Lower lobe of right lung (tissue), 2 donors: ENCODE measurements at regions not wholly inside any gene's neighbourhood (a gene's known extent, or its start where the extent isn't known, plus 50 kb on each side); places are given as distances from the start of the nearest gene placed in this dataset.

ENCODE experiments used
- ATAC-seq, 2 donors: fragments of 200-7000 bp; cut with Tn5 transposase; one replicate each; pipeline ENCODE4 v1.9.1; 2020 to 2022; ENCODE audit warnings: mild to moderate bottlenecking in 2 of 2, moderate library complexity in 2 of 2
- DNase-seq: peaks from one replicate; pipeline ENCODE4 v3.0.0-alpha.2; 2020
- H3K27ac ChIP-seq: fragments of 200-600 bp; one replicate; pipeline ENCODE4 v1.8.0; 2022
- H3K27me3 ChIP-seq: fragments of 200-600 bp; one replicate; pipeline ENCODE4 v1.8.0; 2022; ENCODE audit warnings: low read depth
- H3K36me3 ChIP-seq: fragments of 200-600 bp; one replicate; pipeline ENCODE4 v1.8.0; 2022; ENCODE audit warnings: mild to moderate bottlenecking
- H3K4me1 ChIP-seq: fragments of 200-600 bp; one replicate; pipeline ENCODE4 v1.8.0; 2022
- H3K4me3 ChIP-seq: fragments of 200-600 bp; one replicate; pipeline ENCODE4 v1.8.0; 2022; ENCODE audit warnings: mild to moderate bottlenecking
- H3K9me3 ChIP-seq: fragments of 200-600 bp; one replicate; pipeline ENCODE4 v1.8.0; 2022
- intact Hi-C: fragments of 100-400 bp; cut with DNase I; formaldehyde crosslinking; loops from one replicate; pipeline ENCODE4 v1.11.0; 2022
- TF ChIP-seq, protein P1 (sequence below): fragments of 200-600 bp; IDR thresholded peaks from one replicate; pipeline ENCODE4 v1.8.0; 2022; ENCODE audit warnings: antibody characterized with exemption, mild to moderate bottlenecking
- donor health status: DM: no; HTN: yes; CAD: no; lungs with severe emphysema.

DNA sequence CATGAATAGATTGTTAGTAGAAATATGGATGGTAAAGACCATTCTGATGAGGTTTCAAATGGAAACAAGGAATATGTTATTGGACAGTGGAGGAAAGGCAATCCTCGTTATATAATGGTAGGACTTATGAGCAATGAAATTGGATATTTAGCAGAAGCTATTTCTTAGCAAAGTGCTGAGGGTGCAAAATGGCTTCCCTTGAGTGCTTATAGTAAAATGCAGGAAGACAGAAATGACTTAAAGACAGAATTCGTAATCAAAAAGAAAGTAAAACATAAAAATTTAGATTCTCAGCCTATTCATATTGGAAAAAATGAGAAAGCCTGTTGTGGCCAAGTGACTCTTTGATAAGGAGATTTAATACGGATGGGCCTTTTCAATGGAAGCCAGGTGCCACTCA lies 102.1 kb upstream of the ADRA1B start:
- H3K27me3 ChIP-seq: no peaks in the 10 kb centered on the region
- no peak overlapping the region for H3K4me3 ChIP-seq
- H3K9me3 ChIP-seq: no peaks in the 10 kb centered on the region
- intact Hi-C loops: no loop called here
- no peaks in the 10 kb centered on the region for H3K36me3 ChIP-seq
- no peak for ATAC-seq
- no peak for DNase-seq
- no peak overlapping the region for H3K27ac ChIP-seq
- TF ChIP-seq, protein P1, sequence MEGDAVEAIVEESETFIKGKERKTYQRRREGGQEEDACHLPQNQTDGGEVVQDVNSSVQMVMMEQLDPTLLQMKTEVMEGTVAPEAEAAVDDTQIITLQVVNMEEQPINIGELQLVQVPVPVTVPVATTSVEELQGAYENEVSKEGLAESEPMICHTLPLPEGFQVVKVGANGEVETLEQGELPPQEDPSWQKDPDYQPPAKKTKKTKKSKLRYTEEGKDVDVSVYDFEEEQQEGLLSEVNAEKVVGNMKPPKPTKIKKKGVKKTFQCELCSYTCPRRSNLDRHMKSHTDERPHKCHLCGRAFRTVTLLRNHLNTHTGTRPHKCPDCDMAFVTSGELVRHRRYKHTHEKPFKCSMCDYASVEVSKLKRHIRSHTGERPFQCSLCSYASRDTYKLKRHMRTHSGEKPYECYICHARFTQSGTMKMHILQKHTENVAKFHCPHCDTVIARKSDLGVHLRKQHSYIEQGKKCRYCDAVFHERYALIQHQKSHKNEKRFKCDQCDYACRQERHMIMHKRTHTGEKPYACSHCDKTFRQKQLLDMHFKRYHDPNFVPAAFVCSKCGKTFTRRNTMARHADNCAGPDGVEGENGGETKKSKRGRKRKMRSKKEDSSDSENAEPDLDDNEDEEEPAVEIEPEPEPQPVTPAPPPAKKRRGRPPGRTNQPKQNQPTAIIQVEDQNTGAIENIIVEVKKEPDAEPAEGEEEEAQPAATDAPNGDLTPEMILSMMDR: no peak
- peaks cover 28% of the 10 kb centered on the region for H3K4me1 ChIP-seq

DNA sequence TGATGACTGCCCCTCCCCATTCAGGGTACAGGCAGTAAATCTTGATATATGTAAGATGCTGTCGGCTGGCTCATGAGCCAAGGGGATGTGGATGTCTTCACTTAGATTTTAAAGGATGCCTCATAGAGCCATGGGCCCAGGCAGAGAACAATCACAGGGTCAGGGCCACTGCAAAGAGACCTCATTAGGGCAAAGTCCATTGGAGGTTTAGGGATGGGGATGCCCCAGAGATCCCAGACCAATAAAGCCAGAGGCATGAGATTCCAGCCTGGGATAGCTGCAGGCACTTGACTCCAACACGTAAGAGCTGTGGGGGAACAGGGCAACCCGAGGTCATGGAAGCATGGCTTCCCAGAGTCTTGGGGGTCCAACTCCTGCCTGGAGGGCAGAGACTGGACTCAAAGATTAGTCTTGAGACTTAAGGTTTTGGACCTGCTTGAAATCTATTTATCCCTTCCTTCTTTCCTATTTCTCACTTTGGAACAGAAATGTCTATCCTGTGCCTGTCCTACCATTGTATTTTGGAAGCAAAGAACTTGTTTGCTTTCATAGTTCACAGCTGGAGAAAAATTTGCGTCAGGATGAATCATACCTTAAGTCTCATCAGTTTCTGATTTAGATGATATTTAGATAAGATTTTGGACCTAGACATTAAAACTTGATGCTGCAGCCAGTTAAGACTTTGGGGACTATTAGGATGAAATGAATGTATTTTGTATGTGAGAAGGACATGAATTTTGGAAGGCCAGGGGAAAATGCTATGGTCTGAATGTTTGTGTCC lies 101.3 kb upstream of the ADRA1B start:
- ATAC-seq: no peak
- Histone ChIP-seq H3K27ac (no peak overlapping the region), H3K36me3 (no peaks in the 10 kb centered on the region), H3K27me3 (no peaks in the 10 kb centered on the region), H3K4me1 (peaks cover 31% of the 10 kb centered on the region), H3K4me3 (no peak overlapping the region), H3K9me3 (no peaks in the 10 kb centered on the region)
- intact Hi-C loops: no loop called here
- TF ChIP-seq, protein P1: no peak
- no peak for DNase-seq

DNA sequence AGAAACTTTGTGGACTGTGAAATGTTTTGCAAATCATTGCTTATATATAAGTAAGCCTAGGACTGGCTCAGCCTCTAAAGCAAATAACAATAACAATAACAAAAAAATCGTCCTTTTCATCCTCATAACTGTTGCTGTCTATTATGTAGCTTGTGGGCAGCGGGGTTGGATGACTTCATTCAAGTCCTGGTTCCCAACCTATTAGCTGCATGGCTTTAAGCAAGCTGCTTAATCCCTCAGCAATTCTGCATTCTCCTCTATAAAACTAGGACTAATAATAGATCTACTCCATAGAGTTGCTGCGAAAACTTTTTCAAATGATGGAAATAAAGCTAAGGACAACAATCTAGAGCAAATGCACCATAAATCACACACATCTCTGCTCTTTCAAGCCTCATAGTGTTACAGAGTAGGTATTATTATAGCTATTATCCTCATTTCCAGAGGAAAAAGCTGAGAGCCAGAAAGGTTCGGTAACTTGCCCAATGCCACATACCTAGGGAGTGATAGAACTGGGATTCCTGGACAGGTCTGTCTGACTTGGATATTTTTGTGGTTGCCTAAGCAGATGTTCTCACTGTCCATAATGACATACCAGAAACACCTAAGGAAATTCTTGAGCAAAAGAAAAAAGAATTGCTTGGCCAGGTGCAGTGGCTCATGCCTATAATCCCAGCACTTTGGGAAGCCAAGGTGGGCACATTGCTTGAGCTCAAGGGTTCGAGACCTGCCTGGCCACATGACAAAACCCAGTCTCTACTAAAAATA lies 98.8 kb upstream of the ADRA1B start:
- peaks cover 31% of the 10 kb centered on the region for H3K4me1 ChIP-seq
- no peaks in the 10 kb centered on the region for H3K9me3 ChIP-seq
- H3K27me3 ChIP-seq: peaks cover 4% of the 10 kb centered on the region
- no peak for DNase-seq
- H3K27ac ChIP-seq: no peak overlapping the region
- no peak overlapping the region for H3K4me3 ChIP-seq
- no peaks in the 10 kb centered on the region for H3K36me3 ChIP-seq
- no peak for ATAC-seq
- intact Hi-C loops: no loop called here
- TF ChIP-seq, protein P1: no peak

DNA sequence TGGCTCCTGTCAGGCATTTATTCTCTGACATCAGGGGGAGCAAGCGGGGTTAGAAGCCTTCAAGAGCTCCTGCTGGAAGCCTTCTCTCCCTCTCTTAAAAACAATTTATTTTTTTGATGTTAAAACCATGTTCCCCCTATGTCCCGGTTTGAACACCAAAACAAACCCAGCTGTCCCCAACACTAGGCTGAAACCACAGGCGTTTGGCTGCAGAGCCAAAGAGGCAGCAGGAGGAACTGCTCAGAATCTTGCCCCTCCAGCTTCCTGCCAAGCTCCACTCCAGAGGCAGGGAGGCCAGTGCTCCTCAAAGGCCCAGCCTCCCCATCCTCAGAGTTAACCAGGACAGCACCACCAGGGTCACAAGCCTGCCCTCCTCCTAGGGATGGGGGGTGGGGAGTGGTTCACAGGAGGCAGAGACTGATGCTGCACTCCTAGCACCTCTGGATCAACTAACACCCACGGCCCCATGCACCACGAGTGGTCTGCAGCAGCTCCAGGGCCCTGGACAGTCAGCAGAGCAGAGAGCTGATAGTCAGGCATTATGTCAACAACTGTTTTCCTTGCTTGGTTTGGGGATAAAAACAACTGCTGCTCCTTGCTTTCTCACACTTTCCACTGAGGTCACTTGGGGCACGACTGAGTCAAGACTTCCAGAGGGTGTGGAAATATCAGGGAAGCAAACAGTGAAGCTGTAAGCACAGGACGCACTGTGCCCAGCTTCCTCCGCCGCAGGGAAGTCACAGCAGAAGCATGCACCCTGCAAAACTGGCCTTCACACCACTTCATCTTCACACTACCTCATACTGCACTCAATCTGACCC lies 96.5 kb upstream of the ADRA1B start:
- DNase-seq (peak; percentile 63), ATAC-seq (peak; percentile 81 to 87)
- Histone ChIP-seq H3K27ac (peak overlapping the region; percentile 56), H3K9me3 (no peaks in the 10 kb centered on the region), H3K36me3 (no peaks in the 10 kb centered on the region), H3K4me1 (peaks cover 35% of the 10 kb centered on the region), H3K4me3 (no peak overlapping the region), H3K27me3 (peaks cover 4% of the 10 kb centered on the region)
- intact Hi-C loops: no loop called here
- TF ChIP-seq, protein P1: no peak

DNA sequence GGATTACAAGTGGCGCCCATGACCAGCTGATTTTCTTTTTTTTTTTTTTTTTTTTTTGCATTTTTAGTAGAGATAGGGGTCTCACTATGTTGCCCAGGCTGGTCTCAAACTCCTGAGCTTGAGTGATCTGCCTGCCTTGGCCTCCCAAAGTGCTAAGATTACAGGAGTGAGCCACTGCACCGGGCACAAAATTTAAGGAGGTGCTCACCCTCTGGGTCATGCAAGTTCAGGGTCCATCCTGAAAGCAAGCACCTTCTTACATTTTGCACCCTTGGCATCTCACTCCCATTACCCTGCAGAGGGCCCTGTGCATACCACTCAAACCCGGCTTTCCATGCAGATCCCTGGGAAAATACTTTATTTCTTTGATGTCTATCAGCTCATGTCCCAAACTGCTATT lies 95.6 kb upstream of the ADRA1B start:
- H3K27me3 ChIP-seq: peaks cover 4% of the 10 kb centered on the region
- ATAC-seq: no peak
- no peak overlapping the region for H3K4me3 ChIP-seq
- intact Hi-C loops: no loop called here
- peak overlapping the region; percentile 49 for H3K27ac ChIP-seq
- H3K9me3 ChIP-seq: no peaks in the 10 kb centered on the region
- H3K4me1 ChIP-seq: peaks cover 35% of the 10 kb centered on the region
- TF ChIP-seq, protein P1: no peak
- no peaks in the 10 kb centered on the region for H3K36me3 ChIP-seq
- DNase-seq: no peak
